ENCODE measurements at regions not wholly inside any gene's neighbourhood (a gene's known extent, or its start where the extent isn't known, plus 50 kb on each side); places are given as distances from the start of the nearest gene placed in this dataset.
"Not testable (repeated sequence)": the region's sequence is repeated elsewhere in the genome, so short reads cannot be mapped to it uniquely, and the experiment has no call there.

- no peak for DNase-seq
Observed at GRCh38 chr2:147348931-147349555, 495.8 kb upstream of the ACVR2A start.

GRCh38 chr2:147346142-147346541 is 498.7 kb upstream of the ACVR2A start:
- DNase-seq: no peak

- no peak for DNase-seq
Observed at GRCh38 chr2:147345246-147345645, 499.6 kb upstream of the ACVR2A start.

- no peak for DNase-seq
Observed at GRCh38 chr2:147342329-147342728, 502.5 kb upstream of the ACVR2A start.

- no peak for DNase-seq
Observed at GRCh38 chr2:147331790-147332419, 512.9 kb upstream of the ACVR2A start.

- DNase-seq: no peak
Observed at GRCh38 chr2:147330925-147331324, 513.9 kb upstream of the ACVR2A start.

GRCh38 chr2:147327613-147328012 is 517.2 kb upstream of the ACVR2A start:
- DNase-seq: no peak

GRCh38 chr2:147325990-147326389 is 518.8 kb upstream of the ACVR2A start:
- no peak for DNase-seq

- no peak for DNase-seq
Observed at GRCh38 chr2:147320146-147320545, 524.7 kb upstream of the ACVR2A start.

GRCh38 chr2:147311058-147311430 is 533.8 kb upstream of the ACVR2A start:
- DNase-seq: no peak

GRCh38 chr2:147310335-147311057 is 534.3 kb upstream of the ACVR2A start:
- no peak for DNase-seq

GRCh38 chr2:147297820-147298219 is 547.0 kb upstream of the ACVR2A start:
- DNase-seq: no peak

GRCh38 chr2:147294825-147295392 is 549.9 kb upstream of the ACVR2A start:
- DNase-seq: no peak

- no peak for DNase-seq
Observed at GRCh38 chr2:147293991-147294824, 550.6 kb upstream of the ACVR2A start.

GRCh38 chr2:147288131-147288530 is 556.7 kb upstream of the ACVR2A start:
- no peak for DNase-seq

- no peak for DNase-seq
Observed at GRCh38 chr2:147275943-147276342, 568.9 kb upstream of the ACVR2A start.

- DNase-seq: no peak
Observed at GRCh38 chr2:147273628-147274027, 571.2 kb upstream of the ACVR2A start.

- no peak for DNase-seq
Observed at GRCh38 chr2:147273106-147273505, 571.7 kb upstream of the ACVR2A start.

- DNase-seq: not testable (repeated sequence)
Observed at GRCh38 chr2:147269581-147269980, 575.2 kb upstream of the ACVR2A start.

GRCh38 chr2:147260241-147260640 is 584.6 kb upstream of the ACVR2A start:
- DNase-seq: no peak

- no peak for DNase-seq
Observed at GRCh38 chr2:147255812-147256211, 589.0 kb upstream of the ACVR2A start.

- no peak for DNase-seq
Observed at GRCh38 chr2:147250652-147251356, 594.0 kb upstream of the ACVR2A start.
